Subcutaneous abdominal adipose tissue (tissue), 5 donors: ENCODE measurements at regions not wholly inside any gene's neighbourhood (a gene's known extent, or its start where the extent isn't known, plus 50 kb on each side); places are given as distances from the start of the nearest gene placed in this dataset.

ENCODE experiments used
- H3K27ac ChIP-seq: one replicate; pipeline ENCODE4 v1.7.0; 2013; ENCODE audit warnings: low read depth, mild to moderate bottlenecking, inconsistent platforms, low read length, moderate library complexity
- H3K27me3 ChIP-seq, 5 donors: one replicate each; pipeline ENCODE4 v1.7.0; 2013; ENCODE audit warnings: low read length in 5 of 5, inconsistent platforms in 1 of 5; ENCODE audit not compliant: control insufficient read depth in 5 of 5, insufficient read depth in 4 of 5
- H3K36me3 ChIP-seq, 5 donors: one replicate each; pipeline ENCODE4 v1.7.0; 2013; ENCODE audit warnings: low read length in 5 of 5; ENCODE audit not compliant: control insufficient read depth in 5 of 5, insufficient read depth in 5 of 5
- H3K4me1 ChIP-seq, 5 donors: one replicate each; pipeline ENCODE4 v1.7.0; 2013; ENCODE audit warnings: low read length in 5 of 5, mild to moderate bottlenecking in 3 of 5, moderate library complexity in 1 of 5; ENCODE audit not compliant: control insufficient read depth in 5 of 5, insufficient read depth in 5 of 5
- H3K4me3 ChIP-seq, 5 donors: one replicate each; pipeline ENCODE4 v1.7.0; 2013; ENCODE audit warnings: low read length in 5 of 5, low read depth in 1 of 5
- H3K9ac ChIP-seq, 5 donors: one replicate each; pipeline ENCODE4 v1.7.0; 2013; ENCODE audit warnings: low read length in 5 of 5, mild to moderate bottlenecking in 4 of 5, moderate library complexity in 3 of 5
- H3K9me3 ChIP-seq, 5 donors: one replicate each; pipeline ENCODE4 v1.7.0; 2013; ENCODE audit warnings: low read length in 5 of 5; ENCODE audit not compliant: control insufficient read depth in 5 of 5
- donor health status: healthy.
- donor health status: healthy.
- donor health status: healthy.
- donor health status: healthy.
- donor health status: healthy.

DNA sequence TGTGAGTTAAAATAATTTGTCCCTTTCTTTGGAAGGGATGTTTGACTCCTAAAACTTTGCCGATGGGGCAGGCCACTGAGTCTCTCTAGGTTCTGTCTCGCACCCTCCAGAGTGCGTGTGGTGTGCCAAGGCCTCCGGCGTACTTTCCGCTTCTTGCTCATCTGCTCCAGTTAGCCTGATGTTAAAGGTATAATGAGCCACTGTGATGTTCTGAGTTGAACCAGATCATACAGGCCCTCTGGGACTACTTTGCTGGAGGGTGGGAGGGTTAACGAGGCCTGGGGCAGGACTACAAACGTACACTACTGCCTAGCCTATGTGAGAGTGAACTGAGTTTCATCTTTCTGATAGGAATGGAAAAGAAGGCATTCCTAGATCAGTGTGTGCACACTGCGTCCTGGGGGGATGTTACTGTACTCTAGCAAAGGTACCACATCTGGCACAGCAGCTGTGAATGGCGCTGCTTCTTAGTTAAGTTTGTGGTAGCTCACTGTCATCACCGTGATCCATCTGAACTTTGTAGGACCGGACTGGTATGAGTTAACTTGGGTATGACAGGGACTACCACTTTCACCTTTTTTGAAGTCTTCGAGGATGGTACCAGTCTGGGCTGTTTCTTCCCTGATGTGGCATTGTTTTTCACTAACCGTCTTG lies 60.2 kb downstream of the RGS12 start:
- no peak overlapping the region for H3K27ac ChIP-seq
- no peak overlapping the region for H3K4me3 ChIP-seq
- no peak overlapping the region for H3K9ac ChIP-seq
- H3K27me3 ChIP-seq: no peaks in the 10 kb centered on the region
- H3K9me3 ChIP-seq: no peaks in the 10 kb centered on the region
- H3K4me1 ChIP-seq: no peaks in the 10 kb centered on the region
- peaks cover 0 to 4% (median 0%) of the 10 kb centered on the region in 5 donors for H3K36me3 ChIP-seq

DNA sequence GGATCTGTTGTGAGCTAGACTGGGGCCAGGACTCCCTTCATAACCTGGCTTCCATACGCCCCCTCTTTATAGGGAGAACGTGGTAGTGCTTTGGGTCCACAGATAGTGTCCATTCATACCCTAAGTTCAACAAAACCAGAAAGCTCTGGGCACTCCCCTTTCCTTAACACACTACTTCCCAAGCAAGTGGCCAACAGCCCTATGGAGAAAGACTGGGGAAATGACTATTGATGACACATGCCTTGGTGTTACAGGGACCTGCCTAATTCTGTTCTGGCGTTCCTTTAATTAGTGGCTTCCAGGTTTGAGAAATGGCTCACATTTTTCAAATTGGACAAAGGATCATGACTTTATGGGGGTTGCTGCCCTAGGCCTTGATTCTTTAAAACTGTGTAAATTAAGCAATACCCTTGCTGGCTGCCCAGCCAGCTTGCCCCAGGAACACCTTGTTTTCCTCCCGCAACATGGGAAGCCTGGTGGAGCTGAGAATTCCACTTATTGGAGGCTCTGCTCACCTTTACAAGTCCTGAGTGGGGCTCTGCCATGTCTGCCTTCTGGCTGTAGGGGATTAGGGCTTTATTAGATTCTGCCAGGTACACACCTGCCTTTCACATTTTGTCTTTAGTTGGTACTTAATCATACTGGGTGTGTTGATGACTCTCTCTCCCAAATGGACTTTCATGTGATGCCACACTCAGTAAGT lies 61.1 kb downstream of the RGS12 start:
- Histone ChIP-seq H3K9me3 (no peaks in the 10 kb centered on the region), H3K4me3 (no peak overlapping the region), H3K36me3 (peaks cover 0 to 4% (median 0%) of the 10 kb centered on the region in 5 donors), H3K27me3 (no peaks in the 10 kb centered on the region), H3K27ac (no peak overlapping the region), H3K4me1 (no peaks in the 10 kb centered on the region), H3K9ac (no peak overlapping the region)

- Histone ChIP-seq H3K4me1 (no peaks in the 10 kb centered on the region), H3K27ac (no peak overlapping the region), H3K36me3 (peaks cover 0 to 4% (median 0%) of the 10 kb centered on the region in 5 donors), H3K9me3 (no peaks in the 10 kb centered on the region), H3K4me3 (no peak overlapping the region), H3K9ac (no peak overlapping the region), H3K27me3 (no peaks in the 10 kb centered on the region)
Measured at GRCh38 chr4:3354455-3354811, 61.6 kb downstream of the RGS12 start.

GRCh38 chr4:3355266-3355748 lies 62.5 kb downstream of the RGS12 start:
- no peak overlapping the region for H3K27ac ChIP-seq
- no peaks in the 10 kb centered on the region for H3K4me1 ChIP-seq
- H3K36me3 ChIP-seq: peaks cover 0 to 4% (median 0%) of the 10 kb centered on the region in 5 donors
- no peaks in the 10 kb centered on the region for H3K9me3 ChIP-seq
- no peaks in the 10 kb centered on the region for H3K27me3 ChIP-seq
- H3K9ac ChIP-seq: no peak overlapping the region
- H3K4me3 ChIP-seq: no peak overlapping the region

DNA sequence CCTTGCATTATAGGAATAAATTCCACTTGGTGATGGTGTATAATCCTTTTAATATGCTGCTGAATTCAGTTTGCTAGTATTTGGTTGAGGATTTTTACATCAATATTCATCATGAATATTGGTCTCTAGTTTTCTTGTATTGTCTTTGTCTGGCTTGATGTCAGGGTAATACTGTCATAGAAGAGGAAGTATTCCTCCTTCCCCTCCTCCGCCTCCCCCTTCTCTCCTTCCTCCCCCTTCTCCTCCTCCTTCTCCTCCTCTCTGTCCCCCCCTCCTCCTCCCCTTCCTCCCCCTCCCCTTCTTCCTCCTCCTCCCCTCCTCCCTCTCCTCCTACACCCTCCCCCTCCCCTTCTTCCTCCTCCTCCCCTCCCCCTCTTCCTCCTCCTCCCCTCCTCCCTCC lies 65.8 kb downstream of the RGS12 start:
- Histone ChIP-seq H3K36me3 (peaks cover 0 to 4% (median 0%) of the 10 kb centered on the region in 5 donors), H3K27ac (no peak overlapping the region)

DNA sequence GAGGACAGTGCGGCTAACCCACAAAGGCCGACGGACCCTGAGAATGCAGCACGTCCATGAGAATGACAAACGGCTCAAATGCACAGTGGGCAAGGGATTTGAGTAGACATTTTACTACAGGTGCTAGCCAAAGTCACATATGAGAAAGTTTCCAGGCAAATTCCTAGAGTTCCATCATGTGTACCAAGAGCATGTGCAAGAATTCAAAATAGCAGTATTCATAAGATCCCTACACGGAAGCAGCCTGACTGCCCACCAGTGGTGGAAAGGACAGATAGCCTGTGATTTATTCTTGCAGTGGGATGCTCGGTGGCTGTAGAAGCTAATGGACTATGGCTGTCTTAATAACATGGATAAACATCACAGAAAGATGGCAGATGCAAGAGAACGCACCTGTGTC lies 68.0 kb downstream of the RGS12 start:
- Histone ChIP-seq H3K4me3 (no peak overlapping the region), H3K27me3 (peaks cover 0 to 2% (median 0%) of the 10 kb centered on the region in 5 donors), H3K36me3 (peaks cover 0 to 3% (median 0%) of the 10 kb centered on the region in 5 donors), H3K9ac (no peak overlapping the region), H3K4me1 (peaks cover 0 to 11% (median 7%) of the 10 kb centered on the region in 5 donors), H3K9me3 (no peaks in the 10 kb centered on the region), H3K27ac (no peak overlapping the region)

More for the DNA sequence above, 65.8 kb downstream of the RGS12 start:
- Histone ChIP-seq H3K9ac (no peak overlapping the region), H3K9me3 (no peaks in the 10 kb centered on the region), H3K4me3 (no peak overlapping the region), H3K4me1 (peaks cover 0 to 4% (median 2%) of the 10 kb centered on the region in 5 donors), H3K27me3 (peaks cover 0 to 2% (median 0%) of the 10 kb centered on the region in 5 donors)

DNA sequence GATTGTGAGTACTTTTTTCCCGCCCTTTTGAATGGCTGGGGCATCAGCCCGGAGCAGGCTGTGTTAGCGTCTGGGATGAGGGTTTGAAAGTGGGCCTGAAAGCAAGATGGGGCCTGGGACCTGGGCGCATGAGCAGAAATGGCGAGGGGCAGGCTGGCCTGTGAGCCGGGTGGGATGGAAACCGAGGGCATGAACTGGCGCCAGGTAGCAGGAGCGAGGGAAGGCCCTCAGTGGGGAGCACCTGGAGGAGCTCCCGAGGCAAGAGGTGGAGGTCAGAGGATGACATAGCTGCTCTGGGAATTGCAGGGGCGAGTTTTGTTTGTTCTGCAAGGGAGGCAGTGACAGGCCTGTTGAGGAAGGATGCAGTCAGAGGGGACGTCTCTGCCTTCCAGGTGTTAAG lies 68.6 kb downstream of the RGS12 start:
- Histone ChIP-seq H3K27me3 (peaks cover 0 to 2% (median 0%) of the 10 kb centered on the region in 5 donors), H3K27ac (no peak overlapping the region), H3K9ac (no peak overlapping the region), H3K4me1 (peaks cover 0 to 11% (median 7%) of the 10 kb centered on the region in 5 donors), H3K9me3 (no peaks in the 10 kb centered on the region), H3K36me3 (peaks cover 0 to 3% (median 0%) of the 10 kb centered on the region in 5 donors), H3K4me3 (no peak overlapping the region)

DNA sequence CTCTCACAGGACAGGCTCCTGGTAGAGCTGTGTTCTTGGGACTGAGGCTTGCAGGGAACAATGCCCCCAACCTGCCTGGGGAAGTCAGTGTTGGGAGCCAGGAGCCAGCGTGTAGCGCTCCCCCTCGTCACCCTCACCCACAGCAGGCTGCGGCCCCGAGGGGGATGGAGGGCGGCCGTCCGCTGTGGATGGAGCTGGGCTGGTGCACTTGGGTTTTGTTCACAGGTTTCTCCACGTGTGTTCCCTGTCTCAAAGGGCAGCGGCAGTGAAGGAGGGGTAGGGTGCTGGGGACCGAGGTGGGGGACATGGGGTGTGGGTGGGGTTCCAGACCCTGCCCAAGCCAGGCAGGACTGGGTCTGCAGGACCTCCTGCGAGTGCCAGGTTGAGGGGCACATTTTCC lies 69.1 kb downstream of the RGS12 start:
- no peaks in the 10 kb centered on the region for H3K9me3 ChIP-seq
- no peak overlapping the region for H3K4me3 ChIP-seq
- H3K36me3 ChIP-seq: peaks cover 0 to 3% (median 0%) of the 10 kb centered on the region in 5 donors
- peaks cover 0 to 2% (median 0%) of the 10 kb centered on the region in 5 donors for H3K27me3 ChIP-seq
- H3K4me1 ChIP-seq: peaks cover 0 to 11% (median 7%) of the 10 kb centered on the region in 5 donors
- H3K9ac ChIP-seq: no peak overlapping the region
- no peak overlapping the region for H3K27ac ChIP-seq

- Histone ChIP-seq H3K4me1 (peaks cover 0 to 11% (median 7%) of the 10 kb centered on the region in 5 donors), H3K9me3 (no peaks in the 10 kb centered on the region), H3K36me3 (peaks cover 0 to 3% (median 0%) of the 10 kb centered on the region in 5 donors), H3K4me3 (no peak overlapping the region), H3K9ac (no peak overlapping the region), H3K27me3 (peaks cover 0 to 2% (median 0%) of the 10 kb centered on the region in 5 donors), H3K27ac (no peak overlapping the region)
Measured at GRCh38 chr4:3362431-3363287, 69.8 kb downstream of the RGS12 start.
